Activated CD8-positive, alpha-beta T cell treated with anti-CD3 and anti-CD28 coated beads for 36 hours (primary cell): ENCODE measurements at regions not wholly inside any gene's neighbourhood (a gene's known extent, or its start where the extent isn't known, plus 50 kb on each side); places are given as distances from the start of the nearest gene placed in this dataset.
"Not testable (repeated sequence)": the region's sequence is repeated elsewhere in the genome, so short reads cannot be mapped to it uniquely, and the experiment has no call there.

Experiments used
- ATAC-seq: fragments of 200-7000 bp; cut with Tn5 transposase; one replicate; pipeline ENCODE4 v1.10.0; 2021; ENCODE audit warnings: mild to moderate bottlenecking, moderate library complexity
- CTCF ChIA-PET: fragments of 350-600 bp; sonication (Branson Sonifier 250); formaldehyde crosslinking; loops from one replicate; lab custom pipeline; 2021; ENCODE audit warnings: antibody characterized with exemption; lab: Charles Lee
- POLR2A ChIA-PET: fragments of 350-600 bp; sonication (Branson Sonifier 250); formaldehyde crosslinking; loops from one replicate; lab custom pipeline; 2021; ENCODE audit warnings: antibody characterized with exemption; lab: Charles Lee
- DNase-seq: peaks from one replicate; pipeline ENCODE4 v3.0.0-alpha.2; 2020
- H3K27ac Mint-ChIP-seq: one replicate; pipeline ENCODE4 v1.8.0; 2021; ENCODE audit warnings: mild to moderate bottlenecking, mixed read lengths
- H3K27me3 Mint-ChIP-seq: one replicate; pipeline ENCODE4 v1.8.0; 2021; ENCODE audit warnings: mixed read lengths
- H3K36me3 Mint-ChIP-seq: one replicate; pipeline ENCODE4 v1.8.0; 2021; ENCODE audit warnings: low read depth, mixed read lengths
- H3K4me1 Mint-ChIP-seq: one replicate; pipeline ENCODE4 v1.8.0; 2021; ENCODE audit warnings: low read depth, mixed read lengths
- H3K4me3 Mint-ChIP-seq: one replicate; pipeline ENCODE4 v1.8.0; 2021; ENCODE audit warnings: mild to moderate bottlenecking, moderate library complexity, mixed read lengths
- H3K9me3 Mint-ChIP-seq: one replicate; pipeline ENCODE4 v1.8.0; 2021; ENCODE audit warnings: mixed read lengths
- intact Hi-C: fragments of 100-400 bp; cut with micrococcal nuclease; formaldehyde crosslinking; loops from one replicate; pipeline ENCODE4 v1.10.0; 2022
- TF ChIP-seq, protein P1 (sequence below): fragments of 200-600 bp; IDR thresholded peaks from one replicate; pipeline ENCODE4 v1.8.0; 2022; ENCODE audit warnings: antibody characterized with exemption, mild to moderate bottlenecking

DNA sequence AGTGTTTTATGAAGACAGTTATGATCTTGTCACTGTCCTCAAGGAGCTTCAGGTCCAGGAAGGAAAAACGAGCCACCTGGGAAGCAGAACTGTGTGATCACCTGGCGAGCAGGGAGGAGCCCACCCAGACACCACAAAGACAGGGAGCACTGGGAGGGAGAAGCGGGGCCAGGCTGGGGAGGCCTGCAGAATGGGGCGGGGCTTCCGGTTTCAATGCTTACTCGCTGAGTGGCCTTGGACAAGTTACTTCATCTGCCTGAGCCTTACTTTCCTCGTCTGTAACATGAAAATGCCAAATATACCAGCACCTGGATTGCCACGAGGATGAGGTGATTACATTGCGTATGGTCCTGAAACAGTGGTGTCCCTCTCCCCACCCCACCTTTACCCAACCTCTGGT, 227.5 kb downstream of the ANKRD30B start:
- Mint-ChIP-seq H3K4me3 (no peak overlapping the region), H3K36me3 (no peaks in the 10 kb centered on the region), H3K9me3 (no peaks in the 10 kb centered on the region), H3K27me3 (peaks cover 5% of the 10 kb centered on the region), H3K4me1 (no peaks in the 10 kb centered on the region), H3K27ac (no peak overlapping the region)
- CTCF ChIA-PET: no interaction called here
- POLR2A ChIA-PET: no interaction called here
- ATAC-seq (no peak), DNase-seq (no peak)
- intact Hi-C loops: no loop called here
- TF ChIP-seq, protein P1, sequence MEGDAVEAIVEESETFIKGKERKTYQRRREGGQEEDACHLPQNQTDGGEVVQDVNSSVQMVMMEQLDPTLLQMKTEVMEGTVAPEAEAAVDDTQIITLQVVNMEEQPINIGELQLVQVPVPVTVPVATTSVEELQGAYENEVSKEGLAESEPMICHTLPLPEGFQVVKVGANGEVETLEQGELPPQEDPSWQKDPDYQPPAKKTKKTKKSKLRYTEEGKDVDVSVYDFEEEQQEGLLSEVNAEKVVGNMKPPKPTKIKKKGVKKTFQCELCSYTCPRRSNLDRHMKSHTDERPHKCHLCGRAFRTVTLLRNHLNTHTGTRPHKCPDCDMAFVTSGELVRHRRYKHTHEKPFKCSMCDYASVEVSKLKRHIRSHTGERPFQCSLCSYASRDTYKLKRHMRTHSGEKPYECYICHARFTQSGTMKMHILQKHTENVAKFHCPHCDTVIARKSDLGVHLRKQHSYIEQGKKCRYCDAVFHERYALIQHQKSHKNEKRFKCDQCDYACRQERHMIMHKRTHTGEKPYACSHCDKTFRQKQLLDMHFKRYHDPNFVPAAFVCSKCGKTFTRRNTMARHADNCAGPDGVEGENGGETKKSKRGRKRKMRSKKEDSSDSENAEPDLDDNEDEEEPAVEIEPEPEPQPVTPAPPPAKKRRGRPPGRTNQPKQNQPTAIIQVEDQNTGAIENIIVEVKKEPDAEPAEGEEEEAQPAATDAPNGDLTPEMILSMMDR: no peak

DNA sequence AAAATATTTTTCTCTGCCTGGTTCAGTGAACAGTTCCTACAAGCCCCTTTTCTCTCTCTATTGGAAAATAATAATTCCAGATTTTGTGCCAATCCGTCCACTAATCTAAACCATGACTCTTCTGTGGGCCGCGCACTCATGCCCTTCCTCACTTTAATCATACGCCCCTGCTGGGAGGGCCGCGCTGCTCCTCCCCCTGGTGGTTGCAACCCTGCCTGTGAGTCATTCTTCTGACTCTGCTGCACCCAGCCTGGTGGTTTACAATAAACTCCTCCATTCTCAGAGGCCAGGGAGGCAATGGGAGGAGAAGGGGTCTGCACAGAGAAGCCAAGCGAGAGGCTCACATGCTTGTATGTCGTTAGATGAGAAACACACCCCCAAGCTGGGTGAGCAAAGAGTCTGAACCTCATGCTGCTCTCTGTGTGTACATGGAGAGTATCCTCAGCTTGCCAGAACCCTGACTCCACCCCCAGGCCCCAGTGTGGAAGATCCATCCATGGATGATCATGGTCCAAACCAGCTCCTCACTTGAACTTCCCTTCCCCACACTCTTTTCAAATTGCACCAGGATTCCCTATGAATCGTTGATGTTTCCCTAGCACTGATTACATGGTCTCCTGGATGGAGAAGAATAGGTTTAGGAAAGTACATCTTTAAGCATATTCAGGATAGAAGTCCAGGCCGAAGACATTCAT, 228.9 kb downstream of the ANKRD30B start:
- Mint-ChIP-seq H3K27ac (no peak overlapping the region), H3K9me3 (no peaks in the 10 kb centered on the region), H3K4me3 (no peak overlapping the region), H3K36me3 (no peaks in the 10 kb centered on the region), H3K27me3 (peaks cover 5% of the 10 kb centered on the region), H3K4me1 (no peaks in the 10 kb centered on the region)
- ChIA-PET POLR2A (no interaction called here), CTCF (no interaction called here)
- no peak for ATAC-seq
- no peak for DNase-seq
- intact Hi-C loops: no loop called here
- TF ChIP-seq, protein P1: no peak

DNA sequence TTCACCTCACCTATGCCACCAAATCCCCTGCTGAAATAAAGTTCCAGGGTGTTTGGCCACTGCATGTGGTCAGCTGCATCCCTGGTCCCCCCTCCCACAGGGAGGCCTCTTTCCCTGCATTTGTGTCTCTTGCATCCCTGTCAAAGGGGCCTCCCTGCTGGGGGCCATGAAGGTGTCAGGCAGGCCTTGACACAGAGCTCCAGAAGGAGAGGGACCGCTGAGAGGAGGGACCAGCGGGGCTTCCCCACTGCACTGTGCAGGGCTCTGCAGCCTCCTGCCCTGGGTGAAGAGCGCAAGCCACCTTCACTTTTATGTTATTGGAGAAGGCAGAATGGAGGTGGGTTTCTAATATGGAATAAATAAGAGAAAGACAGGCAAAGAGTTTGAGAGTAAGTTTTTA, 230.2 kb downstream of the ANKRD30B start:
- H3K4me1 Mint-ChIP-seq: no peaks in the 10 kb centered on the region
- H3K27me3 Mint-ChIP-seq: peaks cover 5% of the 10 kb centered on the region
- ATAC-seq: no peak
- H3K36me3 Mint-ChIP-seq: no peaks in the 10 kb centered on the region
- TF ChIP-seq, protein P1: no peak
- no peaks in the 10 kb centered on the region for H3K9me3 Mint-ChIP-seq
- H3K4me3 Mint-ChIP-seq: no peak overlapping the region
- intact Hi-C loops: no loop called here
- POLR2A ChIA-PET: no interaction called here
- H3K27ac Mint-ChIP-seq: no peak overlapping the region
- CTCF ChIA-PET: no interaction called here
- no peak for DNase-seq

DNA sequence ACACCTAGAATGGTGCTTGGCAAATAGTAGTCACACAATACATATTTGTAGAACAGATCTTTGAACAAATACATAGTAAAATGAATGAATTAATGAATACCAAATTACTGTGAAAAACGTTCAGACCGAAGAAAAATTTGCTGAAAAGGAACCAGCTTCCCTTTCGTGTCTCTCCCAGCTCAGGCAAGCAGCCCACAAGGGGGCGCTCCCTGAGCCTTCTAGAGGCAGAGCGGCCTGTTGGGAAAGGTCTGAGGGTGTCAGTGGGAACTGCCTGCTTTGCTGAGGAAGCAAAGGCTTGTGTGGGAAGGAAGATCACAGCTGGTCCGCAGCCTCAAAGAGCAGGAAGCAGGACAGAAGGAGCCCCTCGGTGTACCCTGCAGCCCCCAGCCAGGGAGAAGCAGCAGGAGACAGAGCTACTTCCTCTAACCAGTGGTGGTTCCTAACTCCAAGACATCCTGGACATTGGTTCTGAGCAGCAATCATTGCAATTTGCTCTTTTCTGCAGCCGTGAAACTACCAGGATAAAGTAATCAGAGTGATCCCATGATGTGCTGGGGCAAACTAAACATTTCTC, 231.1 kb downstream of the ANKRD30B start:
- ATAC-seq (no peak), DNase-seq (peak; percentile 44)
- ChIA-PET CTCF (interaction anchor here (1.2 kb wide), 1 partner anchor 9 kb away, joined by 3 read pairs; no protein-coding TSS in a partner anchor), POLR2A (no interaction called here)
- H3K27ac Mint-ChIP-seq: no peak overlapping the region
- H3K9me3 Mint-ChIP-seq: no peaks in the 10 kb centered on the region
- TF ChIP-seq, protein P1: peak; percentile 49
- intact Hi-C loops: no loop called here
- peaks cover 5% of the 10 kb centered on the region for H3K27me3 Mint-ChIP-seq
- no peaks in the 10 kb centered on the region for H3K36me3 Mint-ChIP-seq
- H3K4me3 Mint-ChIP-seq: no peak overlapping the region
- H3K4me1 Mint-ChIP-seq: no peaks in the 10 kb centered on the region

DNA sequence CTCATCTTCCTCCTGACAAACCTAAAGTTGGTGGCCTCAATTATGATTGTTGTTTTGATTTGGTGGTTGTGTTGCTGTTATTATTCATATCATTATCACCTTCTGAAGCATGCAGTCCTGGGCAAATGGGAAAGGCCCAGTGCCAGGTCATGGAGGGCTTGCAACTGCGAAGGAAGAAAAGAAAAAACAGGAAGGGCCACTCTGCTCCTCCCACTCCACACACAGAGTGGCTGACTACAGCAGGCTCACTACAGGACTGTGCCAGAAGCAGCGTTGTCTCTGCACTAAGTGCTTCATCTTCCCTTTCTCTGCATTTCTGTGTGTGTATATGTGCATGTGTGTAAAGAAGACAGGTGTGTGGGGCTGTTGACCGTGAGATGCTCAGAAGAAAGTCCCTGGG, 231.9 kb downstream of the ANKRD30B start:
- ChIA-PET POLR2A (no interaction called here), CTCF (no interaction called here)
- TF ChIP-seq, protein P1: no peak
- no peak for ATAC-seq
- intact Hi-C loops: no loop called here
- Mint-ChIP-seq H3K4me3 (no peak overlapping the region), H3K4me1 (no peaks in the 10 kb centered on the region), H3K36me3 (no peaks in the 10 kb centered on the region), H3K27me3 (peaks cover 5% of the 10 kb centered on the region), H3K9me3 (no peaks in the 10 kb centered on the region), H3K27ac (no peak overlapping the region)
- DNase-seq: no peak

DNA sequence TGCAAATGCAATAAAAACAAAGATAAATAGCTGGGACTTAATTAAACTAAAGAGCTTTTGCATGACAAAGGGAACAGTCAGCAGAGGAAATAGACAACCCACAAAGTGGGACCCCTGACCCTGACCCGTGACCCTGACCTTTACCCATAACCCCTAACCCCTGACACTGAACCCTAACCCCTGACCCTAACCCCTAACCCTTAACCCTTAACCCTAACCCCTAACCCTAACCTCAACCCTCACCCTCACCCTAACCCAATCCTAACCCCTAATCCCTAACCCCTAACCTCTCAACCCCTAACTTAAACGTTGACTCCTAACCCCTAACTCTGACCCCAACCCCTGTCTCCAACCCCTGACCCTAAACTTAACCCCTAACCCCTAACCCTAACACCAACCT, 236.6 kb downstream of the ANKRD30B start:
- H3K27ac Mint-ChIP-seq, H3K36me3 Mint-ChIP-seq, intact Hi-C loops, CTCF ChIA-PET, POLR2A ChIA-PET, H3K4me1 Mint-ChIP-seq, H3K4me3 Mint-ChIP-seq, H3K9me3 Mint-ChIP-seq, ATAC-seq, DNase-seq, H3K27me3 Mint-ChIP-seq: not testable (repeated sequence)

DNA sequence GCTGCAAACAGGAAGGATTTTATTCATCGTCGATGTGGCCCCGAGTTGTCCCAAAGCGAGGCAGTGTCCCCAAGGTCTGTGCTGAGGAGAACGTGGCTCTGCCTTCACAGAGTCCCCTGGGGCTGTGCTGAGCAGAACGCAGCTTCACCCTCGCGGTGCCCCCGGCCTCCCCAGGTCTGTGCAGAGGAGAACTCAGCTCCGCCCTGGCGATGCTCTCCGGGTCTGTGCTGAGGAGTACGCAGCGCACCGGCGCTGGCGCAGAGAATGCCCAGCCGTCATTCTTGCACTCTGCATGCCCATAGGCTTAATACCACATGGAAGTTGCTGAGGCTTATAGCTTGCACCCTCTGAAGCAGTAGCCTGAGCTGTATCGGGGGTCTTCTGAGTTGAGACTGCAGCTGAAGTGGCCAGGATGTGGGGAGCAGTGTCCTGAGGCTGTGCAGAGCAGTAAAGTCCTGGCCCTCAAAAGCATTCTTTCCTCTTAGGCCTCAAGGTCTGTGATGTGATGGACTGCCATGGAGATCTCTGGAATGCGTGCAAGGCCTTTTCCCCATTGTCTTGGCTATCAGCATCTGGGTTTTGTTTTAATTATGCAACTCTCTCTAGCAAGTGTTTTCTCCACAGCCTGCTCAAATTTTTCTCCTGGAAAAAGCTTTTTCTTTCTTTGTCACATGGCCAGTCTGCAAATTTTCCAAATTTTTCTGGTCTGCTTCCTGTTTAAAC, 237.5 kb downstream of the ANKRD30B start:
- not testable (repeated sequence) for H3K9me3 Mint-ChIP-seq, ATAC-seq, H3K36me3 Mint-ChIP-seq

More for the DNA sequence above, 237.5 kb downstream of the ANKRD30B start:
- H3K27me3 Mint-ChIP-seq, H3K27ac Mint-ChIP-seq, intact Hi-C loops, DNase-seq, H3K4me1 Mint-ChIP-seq, H3K4me3 Mint-ChIP-seq, POLR2A ChIA-PET, CTCF ChIA-PET: not testable (repeated sequence)
